PC-3 (cell line): ENCODE measurements at regions not wholly inside any gene's neighbourhood (a gene's known extent, or its start where the extent isn't known, plus 50 kb on each side); places are given as distances from the start of the nearest gene placed in this dataset.

ENCODE experiments used
- CTCF ChIP-seq: fragments of 300-600 bp; sonication (generic); conservative IDR thresholded peaks from 2 replicates; pipeline ENCODE4 v1.5.1; 2017; ENCODE audit warnings: antibody characterized with exemption, low read depth, mild to moderate bottlenecking, low read length
- EZH2 ChIP-seq: fragments of 300-600 bp; sonication (generic); IDR thresholded peaks from one replicate; pipeline ENCODE4 v1.6.1; 2017; ENCODE audit warnings: antibody characterized with exemption, mild to moderate bottlenecking, low read length; ENCODE audit not compliant: unreplicated experiment
- EZH2phosphoT487 ChIP-seq: fragments of 300-600 bp; sonication (generic); IDR thresholded peaks from 2 replicates; pipeline ENCODE4 v1.6.1; 2018; ENCODE audit warnings: mild to moderate bottlenecking, antibody characterized with exemption, low read length, borderline replicate concordance

DNA sequence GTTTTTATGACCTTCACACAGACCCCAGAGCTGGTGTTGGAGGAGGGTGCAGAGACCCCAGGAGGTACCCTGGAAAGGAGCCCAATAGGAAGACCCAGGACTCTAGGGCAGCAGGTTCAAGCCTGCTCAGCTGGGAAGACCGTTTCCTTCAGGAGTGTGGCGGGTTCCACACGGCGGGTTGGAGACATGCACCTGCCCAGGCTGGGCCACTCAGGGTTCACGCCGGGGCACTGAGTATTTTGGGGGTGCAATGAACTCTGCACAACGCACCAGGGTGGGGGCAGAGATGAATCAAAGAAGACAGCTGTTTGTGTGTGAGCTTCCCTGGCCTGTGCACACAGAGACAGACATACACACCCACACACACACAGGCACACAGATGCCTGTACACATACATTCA, 52.5 kb upstream of the PPP2R3B start:
- TF ChIP-seq CTCF: no peak
- TF ChIP-seq EZH2: no peak
- no peak for TF ChIP-seq EZH2phosphoT487
